Liver (tissue), 8 donors: ENCODE measurements at regions not wholly inside any gene's neighbourhood (a gene's known extent, or its start where the extent isn't known, plus 50 kb on each side); places are given as distances from the start of the nearest gene placed in this dataset.

Experiments
- DNase-seq: peaks from one replicate; pipeline ENCODE4 v3.0.0-alpha.2; 2017; ENCODE audit warnings: low spot score
- H3K27ac ChIP-seq, 2 donors: one replicate each; pipeline ENCODE4 v1.7.0; 2013; ENCODE audit warnings: inconsistent platforms in 2 of 2, low read length in 2 of 2, control low read depth in 1 of 2, low read depth in 1 of 2, mild to moderate bottlenecking in 1 of 2
- H3K27me3 ChIP-seq, 4 donors: one replicate each; pipeline versions ENCODE4 v1.6.1 to v1.7.0; 2013; ENCODE audit warnings: low read length in 3 of 4, inconsistent platforms in 1 of 4, mild to moderate bottlenecking in 1 of 4, moderate library complexity in 1 of 4; ENCODE audit not compliant: control insufficient read depth in 4 of 4, insufficient read depth in 4 of 4
- H3K36me3 ChIP-seq, 4 donors: one replicate each; pipeline versions ENCODE4 v1.6.1 to v1.7.0; 2013; ENCODE audit warnings: low read length in 3 of 4, mild to moderate bottlenecking in 3 of 4, low read depth in 1 of 4, moderate library complexity in 1 of 4; ENCODE audit not compliant: control insufficient read depth in 4 of 4, insufficient read depth in 3 of 4
- H3K4me1 ChIP-seq, 4 donors: one replicate each; pipeline versions ENCODE4 v1.6.1 to v1.7.0; 2013; ENCODE audit warnings: low read length in 3 of 4, mild to moderate bottlenecking in 3 of 4, moderate library complexity in 1 of 4; ENCODE audit not compliant: control insufficient read depth in 4 of 4, insufficient read depth in 4 of 4
- H3K4me3 ChIP-seq, 3 donors: one replicate each; pipeline versions ENCODE4 v1.6.1 to v1.7.0; 2013; ENCODE audit warnings: low read length in 3 of 3, control low read depth in 1 of 3, low read depth in 1 of 3, mild to moderate bottlenecking in 1 of 3
- H3K9ac ChIP-seq, 2 donors: one replicate each; pipeline ENCODE4 v1.7.0; 2013; ENCODE audit warnings: low read length in 2 of 2, mild to moderate bottlenecking in 2 of 2, moderate library complexity in 2 of 2, control low read depth in 1 of 2, low read depth in 1 of 2
- H3K9me3 ChIP-seq, 4 donors: one replicate each; pipeline versions ENCODE4 v1.6.1 to v1.7.0; 2013; ENCODE audit warnings: low read length in 3 of 4; ENCODE audit not compliant: control insufficient read depth in 4 of 4
- CTCF ChIP-seq: fragments of 150-350 bp; IDR thresholded peaks from 2 replicates; pipeline ENCODE4 v1.5.1; 2017; ENCODE audit warnings: improper control_type of control experiment, low read depth, low read length; ENCODE audit not compliant: missing input control
- EGR1 ChIP-seq, 2 donors: IDR thresholded peaks; 2 replicates each; pipeline ENCODE4 v1.6.1; 2016 to 2018; ENCODE audit warnings: antibody characterized with exemption in 2 of 2, low read depth in 2 of 2
- FOXA1 ChIP-seq: IDR thresholded peaks from 2 replicates; pipeline ENCODE4 v1.6.1; 2016; ENCODE audit warnings: antibody characterized with exemption
- FOXA2 ChIP-seq: IDR thresholded peaks from 2 replicates; pipeline ENCODE4 v1.6.1; 2016; ENCODE audit warnings: antibody characterized with exemption
- GABPA ChIP-seq, 2 donors: IDR thresholded peaks in 1 of 2; conservative IDR thresholded peaks in 1 of 2; 2 replicates each; pipeline ENCODE4 v1.6.1; 2016; ENCODE audit warnings: antibody characterized with exemption in 2 of 2, mild to moderate bottlenecking in 1 of 2, moderate library complexity in 1 of 2
- HNF4A ChIP-seq, 2 donors: conservative IDR thresholded peaks; 2 replicates each; pipeline ENCODE4 v1.6.1; 2016; ENCODE audit warnings: antibody characterized with exemption in 2 of 2, mild to moderate bottlenecking in 2 of 2
- JUND ChIP-seq, 2 donors: IDR thresholded peaks; 2 replicates each; pipeline ENCODE4 v1.6.1; 2016; ENCODE audit warnings: antibody characterized with exemption in 2 of 2
- MAX ChIP-seq: IDR thresholded peaks from 2 replicates; pipeline ENCODE4 v1.6.1; 2016; ENCODE audit warnings: antibody characterized with exemption
- NR2F2 ChIP-seq: IDR thresholded peaks from 2 replicates; pipeline ENCODE4 v1.6.1; 2016; ENCODE audit warnings: antibody characterized with exemption
- RAD21 ChIP-seq, 2 donors: IDR thresholded peaks; 2 replicates each; pipeline ENCODE4 v1.6.1; 2016; ENCODE audit warnings: antibody characterized with exemption in 2 of 2, mild to moderate bottlenecking in 2 of 2
- RXRA ChIP-seq, 2 donors: IDR thresholded peaks; 2 replicates each; pipeline ENCODE4 v1.6.1; 2017 to 2018; ENCODE audit warnings: antibody characterized with exemption in 2 of 2, mild to moderate bottlenecking in 1 of 2
- SP1 ChIP-seq: IDR thresholded peaks from 2 replicates; pipeline ENCODE4 v1.6.1; 2018; ENCODE audit warnings: antibody characterized with exemption, mild to moderate bottlenecking
- YY1 ChIP-seq: IDR thresholded peaks from 2 replicates; pipeline ENCODE4 v1.6.1; 2016; ENCODE audit warnings: antibody characterized with exemption, mild to moderate bottlenecking
- WGBS: extraction: QIAGEN DNeasy Blood & Tissue Kit; methylation state at CpG from one replicate; pipeline ENCODE4 v1.1.7; 2013; 5-methylcytosine and 5-hydroxymethylcytosine counted together
- TF ChIP-seq, protein P1 (sequence below): IDR thresholded peaks from 2 replicates; pipeline ENCODE4 v1.6.1; 2016; ENCODE audit warnings: antibody characterized with exemption
- TF ChIP-seq, protein P2 (sequence below): IDR thresholded peaks from 2 replicates; pipeline ENCODE4 v1.6.1; 2016; ENCODE audit warnings: antibody characterized with exemption, mild to moderate bottlenecking
- TF ChIP-seq, protein P3 (sequence below): IDR thresholded peaks from 2 replicates; pipeline ENCODE4 v1.6.1; 2016; ENCODE audit warnings: antibody characterized with exemption
- donor health status: healthy.
- donor health status: healthy.
- donor health status: healthy.
- donor health status: healthy.
- donor health status: healthy.

DNA sequence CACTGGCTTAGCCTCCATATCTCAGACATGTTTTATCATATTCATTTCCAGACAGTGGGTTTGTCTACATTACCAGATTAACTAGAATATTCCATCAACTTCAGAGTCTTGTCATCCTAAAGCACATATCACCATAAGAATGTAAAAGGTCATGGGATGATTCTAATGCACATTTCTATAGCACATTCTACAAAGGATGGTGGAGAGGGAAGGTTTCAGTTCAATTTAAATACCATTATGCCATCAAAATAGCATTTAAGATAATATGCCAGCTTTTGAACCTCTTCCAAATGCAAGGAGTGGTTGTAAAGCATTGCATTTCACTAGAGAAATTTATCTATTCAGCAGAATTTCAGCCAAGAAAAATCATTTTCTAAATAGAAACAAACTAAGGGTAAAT, 970.5 kb downstream of the TTLL7 start:
- H3K9me3 ChIP-seq: no peaks in the 10 kb centered on the region
- H3K9ac ChIP-seq: no peak overlapping the region
- no peaks in the 10 kb centered on the region for H3K4me1 ChIP-seq
- H3K27me3 ChIP-seq: no peaks in the 10 kb centered on the region
- H3K27ac ChIP-seq: no peak overlapping the region
- H3K36me3 ChIP-seq: no peaks in the 10 kb centered on the region
- no peak for DNase-seq
- TF ChIP-seq MAX (no peak), HNF4A (conservative IDR thresholded peaks at IDR 0.05) (no peak), CTCF (no peak)
- H3K4me3 ChIP-seq: no peak overlapping the region

- Histone ChIP-seq H3K4me3 (no peak overlapping the region), H3K9ac (no peak overlapping the region), H3K9me3 (no peaks in the 10 kb centered on the region), H3K27ac (no peak overlapping the region), H3K27me3 (no peaks in the 10 kb centered on the region), H3K4me1 (no peaks in the 10 kb centered on the region), H3K36me3 (no peaks in the 10 kb centered on the region)
- TF ChIP-seq SP1: no peak
- TF ChIP-seq EGR1 (IDR thresholded peaks at IDR 0.05; ENCODE audit: low read depth in 2 of 2): no peak
- no peak for TF ChIP-seq JUND (IDR thresholded peaks at IDR 0.05)
- DNase-seq: no peak
- WGBS: 89% methylated on average over 1 of the region's 1 CpG
Observed at GRCh38 chr1:83027511-83027910, 971.4 kb downstream of the TTLL7 start.

- Histone ChIP-seq H3K27ac (no peak overlapping the region), H3K27me3 (no peaks in the 10 kb centered on the region), H3K4me3 (no peak overlapping the region), H3K9ac (no peak overlapping the region), H3K9me3 (no peaks in the 10 kb centered on the region), H3K36me3 (no peaks in the 10 kb centered on the region), H3K4me1 (no peaks in the 10 kb centered on the region)
- DNase-seq: no peak
- WGBS: 73% methylated on average over 2 of the region's 2 CpGs
- TF ChIP-seq YY1 (no peak), RAD21 (IDR thresholded peaks at IDR 0.05) (no peak), SP1 (no peak), GABPA (IDR thresholded peaks at IDR 0.05 in 1 of 2, conservative IDR thresholded peaks at IDR 0.05 in 1 of 2) (no peak), NR2F2 (no peak), EGR1 (IDR thresholded peaks at IDR 0.05; ENCODE audit: low read depth in 2 of 2) (no peak), JUND (IDR thresholded peaks at IDR 0.05) (no peak), FOXA1 (no peak), CTCF (no peak), FOXA2 (no peak), RXRA (IDR thresholded peaks at IDR 0.05) (no peak)
- TF ChIP-seq, protein P1, sequence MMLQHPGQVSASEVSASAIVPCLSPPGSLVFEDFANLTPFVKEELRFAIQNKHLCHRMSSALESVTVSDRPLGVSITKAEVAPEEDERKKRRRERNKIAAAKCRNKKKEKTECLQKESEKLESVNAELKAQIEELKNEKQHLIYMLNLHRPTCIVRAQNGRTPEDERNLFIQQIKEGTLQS: no peak
- TF ChIP-seq, protein P2, sequence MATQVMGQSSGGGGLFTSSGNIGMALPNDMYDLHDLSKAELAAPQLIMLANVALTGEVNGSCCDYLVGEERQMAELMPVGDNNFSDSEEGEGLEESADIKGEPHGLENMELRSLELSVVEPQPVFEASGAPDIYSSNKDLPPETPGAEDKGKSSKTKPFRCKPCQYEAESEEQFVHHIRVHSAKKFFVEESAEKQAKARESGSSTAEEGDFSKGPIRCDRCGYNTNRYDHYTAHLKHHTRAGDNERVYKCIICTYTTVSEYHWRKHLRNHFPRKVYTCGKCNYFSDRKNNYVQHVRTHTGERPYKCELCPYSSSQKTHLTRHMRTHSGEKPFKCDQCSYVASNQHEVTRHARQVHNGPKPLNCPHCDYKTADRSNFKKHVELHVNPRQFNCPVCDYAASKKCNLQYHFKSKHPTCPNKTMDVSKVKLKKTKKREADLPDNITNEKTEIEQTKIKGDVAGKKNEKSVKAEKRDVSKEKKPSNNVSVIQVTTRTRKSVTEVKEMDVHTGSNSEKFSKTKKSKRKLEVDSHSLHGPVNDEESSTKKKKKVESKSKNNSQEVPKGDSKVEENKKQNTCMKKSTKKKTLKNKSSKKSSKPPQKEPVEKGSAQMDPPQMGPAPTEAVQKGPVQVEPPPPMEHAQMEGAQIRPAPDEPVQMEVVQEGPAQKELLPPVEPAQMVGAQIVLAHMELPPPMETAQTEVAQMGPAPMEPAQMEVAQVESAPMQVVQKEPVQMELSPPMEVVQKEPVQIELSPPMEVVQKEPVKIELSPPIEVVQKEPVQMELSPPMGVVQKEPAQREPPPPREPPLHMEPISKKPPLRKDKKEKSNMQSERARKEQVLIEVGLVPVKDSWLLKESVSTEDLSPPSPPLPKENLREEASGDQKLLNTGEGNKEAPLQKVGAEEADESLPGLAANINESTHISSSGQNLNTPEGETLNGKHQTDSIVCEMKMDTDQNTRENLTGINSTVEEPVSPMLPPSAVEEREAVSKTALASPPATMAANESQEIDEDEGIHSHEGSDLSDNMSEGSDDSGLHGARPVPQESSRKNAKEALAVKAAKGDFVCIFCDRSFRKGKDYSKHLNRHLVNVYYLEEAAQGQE: no peak
- TF ChIP-seq, protein P3, sequence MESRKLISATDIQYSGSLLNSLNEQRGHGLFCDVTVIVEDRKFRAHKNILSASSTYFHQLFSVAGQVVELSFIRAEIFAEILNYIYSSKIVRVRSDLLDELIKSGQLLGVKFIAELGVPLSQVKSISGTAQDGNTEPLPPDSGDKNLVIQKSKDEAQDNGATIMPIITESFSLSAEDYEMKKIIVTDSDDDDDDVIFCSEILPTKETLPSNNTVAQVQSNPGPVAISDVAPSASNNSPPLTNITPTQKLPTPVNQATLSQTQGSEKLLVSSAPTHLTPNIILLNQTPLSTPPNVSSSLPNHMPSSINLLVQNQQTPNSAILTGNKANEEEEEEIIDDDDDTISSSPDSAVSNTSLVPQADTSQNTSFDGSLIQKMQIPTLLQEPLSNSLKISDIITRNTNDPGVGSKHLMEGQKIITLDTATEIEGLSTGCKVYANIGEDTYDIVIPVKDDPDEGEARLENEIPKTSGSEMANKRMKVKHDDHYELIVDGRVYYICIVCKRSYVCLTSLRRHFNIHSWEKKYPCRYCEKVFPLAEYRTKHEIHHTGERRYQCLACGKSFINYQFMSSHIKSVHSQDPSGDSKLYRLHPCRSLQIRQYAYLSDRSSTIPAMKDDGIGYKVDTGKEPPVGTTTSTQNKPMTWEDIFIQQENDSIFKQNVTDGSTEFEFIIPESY: no peak
Observed at GRCh38 chr1:83026745-83027144, 972.2 kb downstream of the TTLL7 start.
